Thoracic aorta (tissue), 2 donors: ENCODE measurements at regions not wholly inside any gene's neighbourhood (a gene's known extent, or its start where the extent isn't known, plus 50 kb on each side); places are given as distances from the start of the nearest gene placed in this dataset.

Source experiments
- ATAC-seq: fragments of 150-250 bp; one replicate; pipeline ENCODE4 v1.8.0; 2017; ENCODE audit warnings: low read depth; ENCODE audit not compliant: insufficient number of reproducible peaks, low FRiP score
- DNase-seq: peaks from one replicate; pipeline ENCODE4 v3.0.0-alpha.2; 2020; ENCODE audit warnings: low spot score
- H3K27ac ChIP-seq, 2 donors: fragments of 200-600 bp; sonication (generic); 1 replicate in 1 of 2; 2 replicates in 1 of 2; pipeline ENCODE4 v1.5.1; 2016; ENCODE audit warnings: mild to moderate bottlenecking in 2 of 2, moderate library complexity in 2 of 2
- H3K27me3 ChIP-seq: fragments of 200-600 bp; sonication (generic); replicated peaks from 2 replicates; pipeline ENCODE4 v1.6.0; 2016; ENCODE audit warnings: mild to moderate bottlenecking; ENCODE audit not compliant: insufficient read depth
- H3K36me3 ChIP-seq: fragments of 200-600 bp; sonication (generic); one replicate; pipeline ENCODE4 v1.5.1; 2016
- H3K4me1 ChIP-seq, 2 donors: fragments of 200-600 bp; sonication (generic); 1 replicate in 1 of 2; 2 replicates in 1 of 2; pipeline versions ENCODE4 v1.5.1 to v1.6.0; 2016; ENCODE audit warnings: low read depth in 2 of 2, mild to moderate bottlenecking in 1 of 2; ENCODE audit not compliant: control insufficient read depth in 1 of 2
- H3K4me3 ChIP-seq: fragments of 200-600 bp; sonication (generic); 2 replicates; pipeline ENCODE4 v1.5.1; 2016; ENCODE audit warnings: mild to moderate bottlenecking
- H3K9me3 ChIP-seq: fragments of 200-600 bp; sonication (generic); 2 replicates; pipeline ENCODE4 v1.5.1; 2016
- TF ChIP-seq, protein P1 (sequence below): fragments of 200-600 bp; sonication (generic); IDR thresholded peaks from one replicate; pipeline ENCODE4 v1.5.1; 2019; ENCODE audit warnings: antibody characterized with exemption

GRCh38 chr7:13420726-13421125 is 568.7 kb downstream of the ETV1 start:
- no peaks in the 10 kb centered on the region for H3K27me3 ChIP-seq
- ATAC-seq (no peak), DNase-seq (no peak)
- no peak overlapping the region for H3K27ac ChIP-seq
- no peaks in the 10 kb centered on the region for H3K9me3 ChIP-seq
- no peaks in the 10 kb centered on the region for H3K36me3 ChIP-seq
- no peak overlapping the region for H3K4me3 ChIP-seq
- no peaks in the 10 kb centered on the region for H3K4me1 ChIP-seq
- TF ChIP-seq, protein P1, sequence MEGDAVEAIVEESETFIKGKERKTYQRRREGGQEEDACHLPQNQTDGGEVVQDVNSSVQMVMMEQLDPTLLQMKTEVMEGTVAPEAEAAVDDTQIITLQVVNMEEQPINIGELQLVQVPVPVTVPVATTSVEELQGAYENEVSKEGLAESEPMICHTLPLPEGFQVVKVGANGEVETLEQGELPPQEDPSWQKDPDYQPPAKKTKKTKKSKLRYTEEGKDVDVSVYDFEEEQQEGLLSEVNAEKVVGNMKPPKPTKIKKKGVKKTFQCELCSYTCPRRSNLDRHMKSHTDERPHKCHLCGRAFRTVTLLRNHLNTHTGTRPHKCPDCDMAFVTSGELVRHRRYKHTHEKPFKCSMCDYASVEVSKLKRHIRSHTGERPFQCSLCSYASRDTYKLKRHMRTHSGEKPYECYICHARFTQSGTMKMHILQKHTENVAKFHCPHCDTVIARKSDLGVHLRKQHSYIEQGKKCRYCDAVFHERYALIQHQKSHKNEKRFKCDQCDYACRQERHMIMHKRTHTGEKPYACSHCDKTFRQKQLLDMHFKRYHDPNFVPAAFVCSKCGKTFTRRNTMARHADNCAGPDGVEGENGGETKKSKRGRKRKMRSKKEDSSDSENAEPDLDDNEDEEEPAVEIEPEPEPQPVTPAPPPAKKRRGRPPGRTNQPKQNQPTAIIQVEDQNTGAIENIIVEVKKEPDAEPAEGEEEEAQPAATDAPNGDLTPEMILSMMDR, result no peak

DNA sequence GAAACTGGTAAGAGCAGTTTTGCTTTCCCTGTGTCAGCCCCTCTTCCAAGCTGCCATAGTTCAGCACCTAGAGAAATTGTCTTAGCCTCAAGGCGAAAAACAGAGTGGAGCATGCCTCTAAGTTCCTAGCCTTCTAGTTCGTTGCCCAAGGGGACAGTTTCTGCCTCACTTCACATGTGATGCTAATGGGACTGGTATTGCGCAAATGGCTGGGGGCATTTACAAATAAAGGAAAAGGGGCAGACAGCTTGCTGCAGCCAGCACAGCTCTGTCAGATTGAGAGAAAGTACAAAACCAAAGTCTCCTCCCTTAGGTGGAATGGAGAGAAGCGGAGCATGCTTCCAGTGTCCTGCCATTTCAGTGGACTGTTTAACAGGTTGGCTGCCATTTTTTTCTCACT is 567.7 kb downstream of the ETV1 start:
- H3K27me3 ChIP-seq, result no peaks in the 10 kb centered on the region
- ATAC-seq (no peak), DNase-seq (no peak)
- TF ChIP-seq, protein P1, result no peak
- no peak overlapping the region for H3K27ac ChIP-seq
- H3K4me3 ChIP-seq, result no peak overlapping the region
- no peaks in the 10 kb centered on the region for H3K36me3 ChIP-seq
- H3K9me3 ChIP-seq, result no peaks in the 10 kb centered on the region
- H3K4me1 ChIP-seq, result no peaks in the 10 kb centered on the region

- Histone ChIP-seq H3K4me3 (no peak overlapping the region), H3K9me3 (no peaks in the 10 kb centered on the region), H3K4me1 (no peaks in the 10 kb centered on the region), H3K27ac (no peak overlapping the region), H3K27me3 (no peaks in the 10 kb centered on the region), H3K36me3 (no peaks in the 10 kb centered on the region)
- ATAC-seq (no peak), DNase-seq (no peak)
- TF ChIP-seq, protein P1, result no peak
Observed at GRCh38 chr7:13433946-13434345, 555.5 kb downstream of the ETV1 start.

DNA sequence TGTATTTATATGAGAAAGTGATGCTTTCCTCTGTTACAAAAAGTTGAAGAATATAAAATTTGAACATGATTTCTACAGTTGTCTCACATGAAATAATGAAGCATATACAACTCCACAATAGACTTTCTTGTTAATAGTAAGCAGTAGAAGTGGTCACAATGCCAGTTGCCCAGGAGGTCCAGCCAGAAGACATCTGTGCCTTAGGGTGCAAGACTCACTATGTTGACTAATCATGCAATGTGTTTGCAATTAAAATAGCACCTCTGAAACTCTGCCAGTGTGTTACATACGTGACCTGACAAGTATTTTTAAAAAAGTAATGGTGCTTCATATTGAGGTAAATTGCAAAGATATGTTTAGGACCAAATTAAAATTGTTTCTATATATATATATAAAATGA is 547.2 kb downstream of the ETV1 start:
- TF ChIP-seq, protein P1, result no peak
- DNase-seq (no peak), ATAC-seq (no peak)
- H3K36me3 ChIP-seq, result no peaks in the 10 kb centered on the region
- no peaks in the 10 kb centered on the region for H3K9me3 ChIP-seq
- no peaks in the 10 kb centered on the region for H3K27me3 ChIP-seq
- H3K4me3 ChIP-seq, result no peak overlapping the region
- H3K4me1 ChIP-seq, result no peaks in the 10 kb centered on the region
- H3K27ac ChIP-seq, result no peak overlapping the region

DNA sequence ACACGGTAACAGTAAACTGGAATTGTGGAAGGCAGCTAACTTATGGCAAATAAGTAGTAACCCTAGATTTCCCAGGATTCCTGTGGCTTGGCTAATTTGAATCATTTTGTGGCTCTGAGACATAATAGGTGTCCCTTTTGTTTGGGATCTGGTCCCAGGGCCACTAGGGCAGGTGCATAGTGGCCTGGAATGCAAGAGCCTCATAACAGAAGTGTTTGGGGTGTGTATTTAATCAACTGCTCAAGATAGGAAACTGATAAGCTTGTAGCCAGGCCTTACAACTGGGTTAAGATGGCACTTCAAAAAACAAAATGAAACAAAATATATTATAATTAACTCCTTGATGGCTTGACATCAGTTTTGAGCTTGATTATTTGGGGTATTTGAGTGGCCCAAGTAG is 541.8 kb downstream of the ETV1 start:
- H3K36me3 ChIP-seq, result no peaks in the 10 kb centered on the region
- no peaks in the 10 kb centered on the region for H3K4me1 ChIP-seq
- H3K27me3 ChIP-seq, result no peaks in the 10 kb centered on the region
- no peak for DNase-seq
- no peaks in the 10 kb centered on the region for H3K9me3 ChIP-seq
- no peak overlapping the region for H3K4me3 ChIP-seq
- no peak for ATAC-seq
- TF ChIP-seq, protein P1, result no peak
- no peak overlapping the region for H3K27ac ChIP-seq
